ENCODE measurements at regions not wholly inside any gene's neighbourhood (a gene's known extent, or its start where the extent isn't known, plus 50 kb on each side); places are given as distances from the start of the nearest gene placed in this dataset.

- TF ChIP-seq EZH2 (IDR thresholded peaks at IDR 0.05) (no peak), ZFX (IDR thresholded peaks at IDR 0.05) (no peak), SIN3A (IDR thresholded peaks at IDR 0.05; ENCODE audit: low read depth) (no peak), RAD21 (IDR thresholded peaks at IDR 0.05; ENCODE audit: low read depth) (no peak), REST (IDR thresholded peaks at IDR 0.05; ENCODE audit: low read depth) (no peak), POLR2AphosphoS5 (IDR thresholded peaks at IDR 0.05; ENCODE audit: low read depth, low read length) (no peak), ZBTB33 (IDR thresholded peaks at IDR 0.05; ENCODE audit: extremely low read depth, insufficient replicate concordance, low read length) (no peak)
- TF ChIP-seq, protein P1, sequence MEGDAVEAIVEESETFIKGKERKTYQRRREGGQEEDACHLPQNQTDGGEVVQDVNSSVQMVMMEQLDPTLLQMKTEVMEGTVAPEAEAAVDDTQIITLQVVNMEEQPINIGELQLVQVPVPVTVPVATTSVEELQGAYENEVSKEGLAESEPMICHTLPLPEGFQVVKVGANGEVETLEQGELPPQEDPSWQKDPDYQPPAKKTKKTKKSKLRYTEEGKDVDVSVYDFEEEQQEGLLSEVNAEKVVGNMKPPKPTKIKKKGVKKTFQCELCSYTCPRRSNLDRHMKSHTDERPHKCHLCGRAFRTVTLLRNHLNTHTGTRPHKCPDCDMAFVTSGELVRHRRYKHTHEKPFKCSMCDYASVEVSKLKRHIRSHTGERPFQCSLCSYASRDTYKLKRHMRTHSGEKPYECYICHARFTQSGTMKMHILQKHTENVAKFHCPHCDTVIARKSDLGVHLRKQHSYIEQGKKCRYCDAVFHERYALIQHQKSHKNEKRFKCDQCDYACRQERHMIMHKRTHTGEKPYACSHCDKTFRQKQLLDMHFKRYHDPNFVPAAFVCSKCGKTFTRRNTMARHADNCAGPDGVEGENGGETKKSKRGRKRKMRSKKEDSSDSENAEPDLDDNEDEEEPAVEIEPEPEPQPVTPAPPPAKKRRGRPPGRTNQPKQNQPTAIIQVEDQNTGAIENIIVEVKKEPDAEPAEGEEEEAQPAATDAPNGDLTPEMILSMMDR (IDR thresholded peaks at IDR 0.05 in 2 of 3, conservative IDR thresholded peaks at IDR 0.05 in 1 of 3; ENCODE audit: borderline replicate concordance in 1 of 3, insufficient read depth in 1 of 3, low read depth in 2 of 3, low read length in 2 of 3): no peak
Measured at GRCh38 chr5:88658886-88659285, 224.1 kb downstream of the MEF2C start.
